ENCODE measurements at regions not wholly inside any gene's neighbourhood (a gene's known extent, or its start where the extent isn't known, plus 50 kb on each side); places are given as distances from the start of the nearest gene placed in this dataset.
"Not testable (repeated sequence)": the region's sequence is repeated elsewhere in the genome, so short reads cannot be mapped to it uniquely, and the experiment has no call there.

DNA sequence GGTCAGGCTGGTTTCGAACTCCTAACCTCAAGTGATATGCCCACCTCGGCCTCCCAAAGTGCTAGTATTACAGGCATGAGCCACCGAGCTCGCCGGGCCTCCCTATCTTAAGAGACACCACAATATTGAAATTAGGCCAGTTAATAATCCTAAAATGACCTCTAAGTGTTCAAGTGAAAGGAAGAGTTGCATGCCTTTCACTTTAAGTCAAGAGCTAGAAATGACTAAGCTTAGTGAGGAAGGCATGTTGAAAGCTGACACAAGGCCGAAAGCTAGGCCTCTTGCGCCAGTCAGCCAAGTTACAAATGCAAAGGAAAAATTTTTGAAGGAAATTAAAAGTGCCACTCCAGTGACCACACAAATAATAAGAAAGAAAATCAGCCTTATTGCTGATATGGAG lies 144.5 kb upstream of the FNDC3A start:
- no peak for DNase-seq (ENCODE audit: extremely low read depth, low read depth)

DNA sequence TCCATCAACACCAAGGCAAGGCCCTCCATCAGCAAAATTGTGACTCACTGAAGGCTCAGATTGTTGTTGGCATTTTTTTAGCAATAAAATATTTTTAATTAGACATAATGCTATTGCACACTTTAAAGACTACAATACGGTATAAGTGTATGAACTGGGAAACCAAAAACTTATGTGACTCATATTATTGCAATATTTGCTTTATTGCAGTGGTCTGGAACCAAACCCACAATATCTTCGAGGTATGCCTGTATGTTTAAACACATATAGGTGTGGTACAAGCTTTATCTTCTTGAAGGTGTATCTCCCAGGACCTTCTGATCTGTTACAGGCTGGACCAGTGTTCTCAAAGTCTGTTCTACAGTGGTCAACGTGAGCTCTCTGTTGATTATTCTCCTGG lies 142.3 kb upstream of the FNDC3A start:
- TF ChIP-seq, protein P1, sequence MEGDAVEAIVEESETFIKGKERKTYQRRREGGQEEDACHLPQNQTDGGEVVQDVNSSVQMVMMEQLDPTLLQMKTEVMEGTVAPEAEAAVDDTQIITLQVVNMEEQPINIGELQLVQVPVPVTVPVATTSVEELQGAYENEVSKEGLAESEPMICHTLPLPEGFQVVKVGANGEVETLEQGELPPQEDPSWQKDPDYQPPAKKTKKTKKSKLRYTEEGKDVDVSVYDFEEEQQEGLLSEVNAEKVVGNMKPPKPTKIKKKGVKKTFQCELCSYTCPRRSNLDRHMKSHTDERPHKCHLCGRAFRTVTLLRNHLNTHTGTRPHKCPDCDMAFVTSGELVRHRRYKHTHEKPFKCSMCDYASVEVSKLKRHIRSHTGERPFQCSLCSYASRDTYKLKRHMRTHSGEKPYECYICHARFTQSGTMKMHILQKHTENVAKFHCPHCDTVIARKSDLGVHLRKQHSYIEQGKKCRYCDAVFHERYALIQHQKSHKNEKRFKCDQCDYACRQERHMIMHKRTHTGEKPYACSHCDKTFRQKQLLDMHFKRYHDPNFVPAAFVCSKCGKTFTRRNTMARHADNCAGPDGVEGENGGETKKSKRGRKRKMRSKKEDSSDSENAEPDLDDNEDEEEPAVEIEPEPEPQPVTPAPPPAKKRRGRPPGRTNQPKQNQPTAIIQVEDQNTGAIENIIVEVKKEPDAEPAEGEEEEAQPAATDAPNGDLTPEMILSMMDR (IDR thresholded peaks at IDR 0.05; ENCODE audit: low read depth, low read length), result no peak
- DNase-seq (ENCODE audit: extremely low read depth, low read depth), result no peak

More for the DNA sequence above, 144.5 kb upstream of the FNDC3A start:
- TF ChIP-seq, protein P1 (IDR thresholded peaks at IDR 0.05; ENCODE audit: low read depth, low read length), result no peak

DNA sequence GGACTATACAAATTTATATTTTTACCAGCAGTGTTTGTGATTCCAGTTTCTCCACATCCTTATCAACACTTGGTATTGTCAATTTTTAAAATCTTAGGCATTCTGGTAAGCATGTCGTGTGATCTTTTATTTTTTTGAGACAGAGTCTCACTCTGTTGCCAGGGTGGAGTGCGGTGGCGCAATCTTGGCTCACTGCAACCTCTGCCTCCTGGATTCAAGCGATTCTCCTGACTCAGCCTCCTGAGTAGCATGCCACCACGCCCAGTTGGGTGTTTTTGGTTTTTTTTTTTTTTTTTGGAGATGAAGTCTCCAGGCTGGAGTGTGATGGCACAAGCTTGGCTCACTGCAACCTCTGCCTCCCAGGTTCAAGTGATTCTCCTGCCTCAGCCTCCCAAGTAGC lies 140.4 kb upstream of the FNDC3A start:
- DNase-seq (ENCODE audit: extremely low read depth, low read depth), result not testable (repeated sequence)

DNA sequence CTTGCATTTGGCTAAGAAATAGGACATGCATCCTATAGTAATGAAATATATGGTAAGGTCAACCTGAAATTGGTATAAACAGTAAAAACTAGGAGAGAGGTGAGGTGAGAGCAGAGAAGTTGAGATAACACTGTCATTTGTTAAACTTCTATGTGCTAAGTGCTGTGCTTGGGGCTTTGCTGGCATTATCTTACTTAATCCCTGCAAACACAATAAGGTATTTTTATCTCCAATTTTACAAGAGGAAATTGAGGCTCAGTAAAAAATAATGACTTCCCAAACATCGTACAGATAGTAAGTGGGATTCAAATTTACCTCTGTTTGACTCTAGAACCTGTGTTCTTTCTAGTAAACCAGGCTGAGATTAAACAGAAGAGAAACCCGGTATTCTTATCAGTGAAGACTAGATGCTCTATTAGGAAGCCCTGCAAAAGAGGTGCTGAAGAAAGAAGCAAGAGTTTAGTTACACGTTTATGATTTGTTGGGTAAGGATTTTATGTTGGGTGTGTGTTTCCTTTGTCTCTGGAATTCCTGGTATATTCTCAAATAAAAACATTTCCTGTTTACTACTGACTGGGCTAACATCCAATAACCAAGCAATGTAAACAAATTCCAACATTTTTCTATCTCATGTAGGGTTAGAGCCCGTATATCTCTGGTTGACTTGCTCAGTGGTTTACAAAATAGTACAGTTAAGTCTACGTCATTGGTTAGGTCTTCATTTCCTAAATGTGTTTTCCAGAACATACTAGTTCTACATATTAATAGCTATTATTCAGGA lies 137.3 kb upstream of the FNDC3A start:
- DNase-seq (ENCODE audit: extremely low read depth, low read depth), result no peak
- TF ChIP-seq, protein P1 (IDR thresholded peaks at IDR 0.05; ENCODE audit: low read depth, low read length), result no peak

DNA sequence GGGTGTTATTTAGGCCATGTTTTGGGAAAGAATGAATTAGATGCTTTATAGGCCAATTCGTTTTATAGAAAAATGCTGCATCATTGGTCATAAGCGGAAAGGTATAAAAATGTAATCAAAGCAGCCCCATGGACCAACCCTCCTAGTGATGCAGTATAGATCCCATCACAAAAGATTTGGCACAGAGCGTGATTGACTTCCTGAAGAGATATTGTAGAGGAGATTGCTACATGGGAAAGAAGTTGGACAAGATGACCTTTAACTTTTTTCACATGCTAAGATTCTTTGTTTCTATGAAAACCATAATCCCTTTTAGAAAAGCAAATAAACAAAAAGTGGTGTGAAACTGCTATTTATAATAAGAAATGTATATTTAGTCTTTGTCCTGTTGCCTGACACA lies 136.5 kb upstream of the FNDC3A start:
- TF ChIP-seq, protein P1 (IDR thresholded peaks at IDR 0.05; ENCODE audit: low read depth, low read length), result no peak
- no peak for DNase-seq (ENCODE audit: extremely low read depth, low read depth)

DNA sequence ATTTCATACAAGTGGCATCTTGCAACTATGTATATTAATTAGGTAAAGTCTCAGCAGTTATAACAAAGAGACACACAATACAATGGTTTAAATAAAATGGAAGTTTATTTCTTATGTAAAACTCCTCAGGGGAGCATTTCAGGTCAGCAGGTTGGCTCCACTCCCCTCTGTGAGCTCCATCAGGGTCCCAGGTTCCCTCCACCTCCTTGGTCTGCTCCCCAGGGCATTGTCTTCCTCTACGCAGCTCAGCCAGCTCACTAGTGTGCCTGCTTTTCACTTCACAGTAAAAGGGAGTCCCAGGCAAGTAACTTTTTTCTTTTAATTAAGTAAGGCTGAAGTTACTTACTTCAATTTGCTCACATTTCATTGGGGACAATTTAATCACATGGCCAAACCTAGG lies 135.3 kb upstream of the FNDC3A start:
- DNase-seq (ENCODE audit: extremely low read depth, low read depth), result no peak
- TF ChIP-seq, protein P1 (IDR thresholded peaks at IDR 0.05; ENCODE audit: low read depth, low read length), result no peak

DNA sequence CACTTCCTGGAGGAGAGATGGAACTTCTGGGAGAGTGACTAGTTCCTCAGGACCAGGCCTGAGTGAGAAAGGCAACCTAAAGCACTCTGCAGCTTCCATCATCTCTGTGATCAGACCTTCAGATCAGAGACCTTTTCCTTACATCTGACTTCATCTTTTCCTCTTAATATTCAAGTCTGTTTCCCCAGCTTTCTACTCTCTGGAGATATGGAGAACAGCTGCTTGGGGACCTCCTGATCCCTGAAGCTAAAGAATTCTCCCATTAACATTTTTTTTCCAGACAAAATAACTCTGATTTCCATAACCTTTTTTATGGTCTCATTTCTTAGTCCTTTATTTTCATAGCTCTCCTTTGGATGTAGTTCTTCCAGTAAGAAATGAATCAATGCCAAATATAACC lies 133.4 kb upstream of the FNDC3A start:
- TF ChIP-seq, protein P1 (IDR thresholded peaks at IDR 0.05; ENCODE audit: low read depth, low read length), result no peak
- DNase-seq (ENCODE audit: extremely low read depth, low read depth), result no peak

Measured in AG09319 (cell line).